Caco-2 (cell line): ENCODE measurements at regions not wholly inside any gene's neighbourhood (a gene's known extent, or its start where the extent isn't known, plus 50 kb on each side); places are given as distances from the start of the nearest gene placed in this dataset.

Source experiments
- BruUV-seq: library from RNA; stranded (reverse); fragments of 400-500 nt; replicated peaks from 2 replicates; lab custom pipeline; 2021; lab: Mats Ljungman, UMichigan
- CTCF ChIA-PET: fragments of 300-600 bp; sonication (Branson Sonifier 250); formaldehyde crosslinking; loops from one replicate; lab custom pipeline; 2022; ENCODE audit warnings: antibody characterized with exemption; lab: Charles Lee
- POLR2A ChIA-PET: fragments of 300-600 bp; sonication (Branson Sonifier 250); formaldehyde crosslinking; loops from one replicate; lab custom pipeline; 2022; ENCODE audit warnings: antibody characterized with exemption; lab: Charles Lee
- DNase-seq, 2 experiments: peaks; one replicate each; pipeline versions ENCODE4 v3.0.0 to v3.0.0-alpha.2; 2020 to 2022
- H3K27me3 ChIP-seq: replicated peaks from 2 replicates; pipeline ENCODE4 v1.6.0; 2011; ENCODE audit warnings: low read length; ENCODE audit not compliant: control insufficient read depth, insufficient read depth
- H3K36me3 ChIP-seq: 2 replicates; pipeline ENCODE4 v1.5.1; 2011; ENCODE audit warnings: low read length; ENCODE audit not compliant: control insufficient read depth, insufficient read depth
- H3K4me1 ChIP-seq: fragments of 250-450 bp; sonication (Bioruptor Pico); 2 replicates; pipeline ENCODE4 v1.5.1; 2020; ENCODE audit warnings: mild to moderate bottlenecking
- H3K4me3 ChIP-seq: 2 replicates; pipeline ENCODE4 v1.5.1; 2011; ENCODE audit warnings: low read depth, mild to moderate bottlenecking, control low read depth, low read length
- H3K9me3 ChIP-seq: fragments of 250-450 bp; sonication (Bioruptor Pico); 2 replicates; pipeline ENCODE4 v1.5.1; 2020; ENCODE audit warnings: mild to moderate bottlenecking, moderate library complexity
- H3K27ac Mint-ChIP-seq: one replicate; pipeline ENCODE4 v1.8.0; 2022; ENCODE audit warnings: mixed read lengths; ENCODE audit not compliant: unreplicated experiment
- H3K27me3 Mint-ChIP-seq: one replicate; pipeline ENCODE4 v1.8.0; 2022; ENCODE audit warnings: mixed read lengths; ENCODE audit not compliant: insufficient read depth, unreplicated experiment
- H3K36me3 Mint-ChIP-seq: one replicate; pipeline ENCODE4 v1.8.0; 2022; ENCODE audit warnings: mild to moderate bottlenecking, mixed read lengths; ENCODE audit not compliant: insufficient read depth, unreplicated experiment
- H3K4me1 Mint-ChIP-seq: one replicate; pipeline ENCODE4 v1.8.0; 2022; ENCODE audit warnings: low read depth, mixed read lengths; ENCODE audit not compliant: unreplicated experiment
- H3K4me3 Mint-ChIP-seq: one replicate; pipeline ENCODE4 v1.8.0; 2022; ENCODE audit warnings: mild to moderate bottlenecking, moderate library complexity, mixed read lengths; ENCODE audit not compliant: unreplicated experiment
- H3K9me3 Mint-ChIP-seq: one replicate; pipeline ENCODE4 v1.8.0; 2022; ENCODE audit warnings: mixed read lengths; ENCODE audit not compliant: unreplicated experiment
- CTCF ChIP-seq, 2 experiments: fragments of 200-600 bp in 1 of 2; IDR thresholded peaks; 1 replicate in 1 of 2; 2 replicates in 1 of 2; pipeline versions ENCODE4 v1.5.1 to v1.8.0; 2011 to 2022; ENCODE audit warnings: antibody characterized with exemption in 1 of 2, control low read depth in 1 of 2, inconsistent platforms in 1 of 2, low read depth in 1 of 2, low read length in 1 of 2, mild to moderate bottlenecking in 1 of 2, moderate library complexity in 1 of 2; ENCODE audit not compliant: insufficient read depth in 1 of 2, severe bottlenecking in 1 of 2, unreplicated experiment in 1 of 2
- intact Hi-C: fragments of 100-400 bp; cut with micrococcal nuclease; formaldehyde crosslinking; loops from one replicate; pipeline ENCODE4 v1.10.0; 2022; ENCODE audit not compliant: unreplicated experiment

- Histone ChIP-seq H3K27me3 (no peaks in the 10 kb centered on the region), H3K36me3 (no peaks in the 10 kb centered on the region), H3K9me3 (no peaks in the 10 kb centered on the region), H3K4me1 (no peaks in the 10 kb centered on the region), H3K4me3 (no peak overlapping the region)
- intact Hi-C loops: no loop called here
- POLR2A ChIA-PET: no interaction called here
- Mint-ChIP-seq H3K27me3 (no peaks in the 10 kb centered on the region), H3K4me3 (no peak overlapping the region), H3K36me3 (no peaks in the 10 kb centered on the region), H3K9me3 (peaks cover 19% of the 10 kb centered on the region), H3K27ac (no peak overlapping the region), H3K4me1 (peaks cover 21% of the 10 kb centered on the region)
- BruUV-seq: no TSS peak
- DNase-seq: no peak
- TF ChIP-seq CTCF (IDR thresholded peaks at IDR 0.05; ENCODE audit: insufficient read depth in 1 of 2, low read depth in 1 of 2, low read length in 1 of 2, severe bottlenecking in 1 of 2, unreplicated experiment in 1 of 2): no peak
- CTCF ChIA-PET: no interaction called here
These were observed 377.0 kb upstream of the ATP2B1 start for GRCh38 chr12:90085494-90086274.

- H3K9me3 ChIP-seq: no peaks in the 10 kb centered on the region
- Mint-ChIP-seq H3K27ac (no peak overlapping the region), H3K4me1 (peaks cover 12% of the 10 kb centered on the region), H3K4me3 (no peak overlapping the region), H3K27me3 (no peaks in the 10 kb centered on the region), H3K9me3 (peaks cover 10% of the 10 kb centered on the region), H3K36me3 (no peaks in the 10 kb centered on the region)
- H3K4me1 ChIP-seq: peaks cover 5% of the 10 kb centered on the region; the same call in 1 of the 2 replicates
- POLR2A ChIA-PET: no interaction called here
- no peaks in the 10 kb centered on the region for H3K27me3 ChIP-seq
- BruUV-seq: no TSS peak
- H3K4me3 ChIP-seq: no peak overlapping the region
- no peak for DNase-seq
- CTCF ChIA-PET: no interaction called here
- intact Hi-C loops: no loop called here
- no peak for TF ChIP-seq CTCF (IDR thresholded peaks at IDR 0.05; ENCODE audit: insufficient read depth in 1 of 2, low read depth in 1 of 2, low read length in 1 of 2, severe bottlenecking in 1 of 2, unreplicated experiment in 1 of 2)
- no peaks in the 10 kb centered on the region for H3K36me3 ChIP-seq
These were observed 375.4 kb upstream of the ATP2B1 start for GRCh38 chr12:90084018-90084417.

- Histone ChIP-seq H3K27me3 (no peaks in the 10 kb centered on the region), H3K36me3 (no peaks in the 10 kb centered on the region), H3K4me1 (peaks cover 5% of the 10 kb centered on the region; the same call in 1 of the 2 replicates), H3K4me3 (no peak overlapping the region), H3K9me3 (no peaks in the 10 kb centered on the region)
- no peak overlapping the region for H3K4me3 Mint-ChIP-seq
- H3K9me3 Mint-ChIP-seq: peaks cover 10% of the 10 kb centered on the region
- no peak overlapping the region for H3K27ac Mint-ChIP-seq
- peaks cover 6% of the 10 kb centered on the region for H3K4me1 Mint-ChIP-seq
- intact Hi-C loops: no loop called here
- POLR2A ChIA-PET: no interaction called here
- H3K36me3 Mint-ChIP-seq: no peaks in the 10 kb centered on the region
- DNase-seq: no peak
- TF ChIP-seq CTCF (IDR thresholded peaks at IDR 0.05; ENCODE audit: insufficient read depth in 1 of 2, low read depth in 1 of 2, low read length in 1 of 2, severe bottlenecking in 1 of 2, unreplicated experiment in 1 of 2): no peak
- CTCF ChIA-PET: no interaction called here
- no TSS peak for BruUV-seq
- no peaks in the 10 kb centered on the region for H3K27me3 Mint-ChIP-seq
These were observed 372.0 kb upstream of the ATP2B1 start for GRCh38 chr12:90080616-90081015.
